AG09309 (cell line): ENCODE measurements at regions not wholly inside any gene's neighbourhood (a gene's known extent, or its start where the extent isn't known, plus 50 kb on each side); places are given as distances from the start of the nearest gene placed in this dataset.
A peak's percentile ranks its signal among the peaks of the same experiment; 100 is the strongest.

Source experiments
- DNase-seq: peaks from one replicate; pipeline ENCODE4 v3.0.0-alpha.2; 2010; ENCODE audit warnings: low read depth
- H3K4me3 ChIP-seq: 2 replicates; pipeline ENCODE4 v1.5.1; 2011; ENCODE audit warnings: mild to moderate bottlenecking, low read depth, low read length, moderate library complexity; ENCODE audit not compliant: control insufficient read depth
- CTCF ChIP-seq: IDR thresholded peaks from 2 replicates; pipeline ENCODE4 v1.5.1; 2011; ENCODE audit warnings: mild to moderate bottlenecking, low read depth, low read length, inconsistent platforms; ENCODE audit not compliant: insufficient read depth, control insufficient read depth; ENCODE audit errors: missing control alignments

GRCh38 chr10:93147281-93147680, 73.6 kb downstream of the CYP26A1 start:
- TF ChIP-seq CTCF, result no peak

GRCh38 chr10:93148476-93148875, 74.8 kb downstream of the CYP26A1 start:
- no peak for DNase-seq
- no peak overlapping the region for H3K4me3 ChIP-seq
- no peak for TF ChIP-seq CTCF

More at GRCh38 chr10:93147281-93147680, 73.6 kb downstream of the CYP26A1 start:
- DNase-seq, result no peak
- H3K4me3 ChIP-seq, result no peak overlapping the region

- TF ChIP-seq CTCF, result no peak
- no peak overlapping the region for H3K4me3 ChIP-seq
- DNase-seq, result no peak
Measured at GRCh38 chr10:93149761-93150160, 76.1 kb downstream of the CYP26A1 start.

GRCh38 chr10:93150289-93150688, 76.6 kb downstream of the CYP26A1 start:
- no peak for DNase-seq
- TF ChIP-seq CTCF, result no peak
- H3K4me3 ChIP-seq, result no peak overlapping the region

GRCh38 chr10:93150990-93151547, 77.4 kb downstream of the CYP26A1 start:
- no peak for DNase-seq
- TF ChIP-seq CTCF, result no peak

GRCh38 chr10:93152136-93152535, 78.4 kb downstream of the CYP26A1 start:
- DNase-seq, result peak; percentile 71
- TF ChIP-seq CTCF, result no peak
- no peak overlapping the region for H3K4me3 ChIP-seq

More at GRCh38 chr10:93150990-93151547, 77.4 kb downstream of the CYP26A1 start:
- no peak overlapping the region for H3K4me3 ChIP-seq

GRCh38 chr10:93154531-93154930, 80.8 kb downstream of the CYP26A1 start:
- H3K4me3 ChIP-seq, result no peak overlapping the region
- TF ChIP-seq CTCF, result no peak
- no peak for DNase-seq
